T-helper 2 cell treated with Interferon-gamma antibody and Interleukin-4, amounts not matched to agents 5 μg/mL and 100 μg/mL, for 36 hours (primary cell): ENCODE measurements at regions not wholly inside any gene's neighbourhood (a gene's known extent, or its start where the extent isn't known, plus 50 kb on each side); places are given as distances from the start of the nearest gene placed in this dataset.

ENCODE experiments used
- DNase-seq: peaks from one replicate; pipeline ENCODE4 v3.0.0; 2021; ENCODE audit warnings: low spot score
- H3K27ac Mint-ChIP-seq: one replicate; pipeline ENCODE4 v1.8.0; 2021; ENCODE audit warnings: mild to moderate bottlenecking, mixed read lengths
- H3K27me3 Mint-ChIP-seq: one replicate; pipeline ENCODE4 v1.8.0; 2021; ENCODE audit warnings: low read depth, mixed read lengths
- H3K36me3 Mint-ChIP-seq: one replicate; pipeline ENCODE4 v1.8.0; 2021; ENCODE audit warnings: low read depth, mixed read lengths
- H3K4me1 Mint-ChIP-seq: one replicate; pipeline ENCODE4 v1.8.0; 2021; ENCODE audit warnings: low read depth, mixed read lengths
- H3K4me3 Mint-ChIP-seq: one replicate; pipeline ENCODE4 v1.8.0; 2022; ENCODE audit warnings: mild to moderate bottlenecking, moderate library complexity, mixed read lengths
- H3K9me3 Mint-ChIP-seq: one replicate; pipeline ENCODE4 v1.8.0; 2021; ENCODE audit warnings: mixed read lengths

DNA sequence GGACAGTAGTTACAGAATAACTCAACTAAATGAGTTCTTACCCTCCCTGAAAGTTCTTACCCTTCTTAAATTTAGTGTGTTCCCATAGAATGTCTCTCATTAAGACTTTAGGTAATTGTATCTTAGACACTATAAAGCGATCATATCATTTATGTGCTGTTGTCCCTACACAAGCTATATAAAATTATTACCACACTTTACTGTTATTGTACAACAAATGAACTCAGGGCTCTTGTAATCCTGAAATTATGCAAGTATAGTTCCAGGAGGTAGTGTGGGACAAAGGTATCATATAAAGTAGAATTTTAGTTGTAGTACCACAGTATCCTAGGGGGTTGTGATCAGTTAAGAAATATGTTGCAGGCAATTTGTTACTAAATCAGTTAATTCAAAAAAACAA, 167.4 kb upstream of the CARMIL1 start:
- H3K27ac Mint-ChIP-seq, result no peak overlapping the region
- H3K4me1 Mint-ChIP-seq, result peaks cover 36% of the 10 kb centered on the region
- H3K27me3 Mint-ChIP-seq, result no peaks in the 10 kb centered on the region
- H3K36me3 Mint-ChIP-seq, result peaks cover 76% of the 10 kb centered on the region
- H3K9me3 Mint-ChIP-seq, result no peaks in the 10 kb centered on the region
- DNase-seq, result no peak
- H3K4me3 Mint-ChIP-seq, result no peak overlapping the region

GRCh38 chr6:25112322-25112773, 166.8 kb upstream of the CARMIL1 start:
- H3K27me3 Mint-ChIP-seq, result no peaks in the 10 kb centered on the region
- no peaks in the 10 kb centered on the region for H3K9me3 Mint-ChIP-seq
- H3K36me3 Mint-ChIP-seq, result peaks cover 74% of the 10 kb centered on the region
- H3K4me3 Mint-ChIP-seq, result no peak overlapping the region
- H3K4me1 Mint-ChIP-seq, result peaks cover 35% of the 10 kb centered on the region
- DNase-seq, result no peak
- peak overlapping the region; percentile 22 for H3K27ac Mint-ChIP-seq

GRCh38 chr6:25113436-25113835, 165.7 kb upstream of the CARMIL1 start:
- H3K27ac Mint-ChIP-seq, result no peak overlapping the region
- no peaks in the 10 kb centered on the region for H3K27me3 Mint-ChIP-seq
- DNase-seq, result no peak
- H3K4me3 Mint-ChIP-seq, result no peak overlapping the region
- peaks cover 43% of the 10 kb centered on the region for H3K4me1 Mint-ChIP-seq
- no peaks in the 10 kb centered on the region for H3K9me3 Mint-ChIP-seq
- peaks cover 75% of the 10 kb centered on the region for H3K36me3 Mint-ChIP-seq

DNA sequence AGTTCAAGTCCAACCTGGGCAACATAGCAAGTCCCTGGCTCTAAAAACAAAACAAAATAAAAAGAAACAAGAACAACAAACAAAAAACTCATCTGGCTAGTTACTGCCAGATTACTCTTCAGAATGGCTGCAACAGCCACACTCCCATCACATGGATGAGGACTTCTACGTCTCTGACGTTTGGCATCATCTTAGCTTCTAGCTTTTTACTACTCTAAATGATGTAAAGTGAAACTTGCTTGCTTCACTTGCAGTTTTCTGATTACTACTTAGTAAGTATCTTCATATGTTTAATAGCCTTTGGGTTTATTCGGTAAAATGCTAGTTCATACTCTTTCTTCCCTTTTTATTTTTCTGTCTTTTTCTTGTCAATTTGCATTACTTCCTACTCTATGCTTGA, 161.1 kb upstream of the CARMIL1 start:
- peaks cover 73% of the 10 kb centered on the region for H3K36me3 Mint-ChIP-seq
- peak overlapping the region; percentile 44 for H3K27ac Mint-ChIP-seq

DNA sequence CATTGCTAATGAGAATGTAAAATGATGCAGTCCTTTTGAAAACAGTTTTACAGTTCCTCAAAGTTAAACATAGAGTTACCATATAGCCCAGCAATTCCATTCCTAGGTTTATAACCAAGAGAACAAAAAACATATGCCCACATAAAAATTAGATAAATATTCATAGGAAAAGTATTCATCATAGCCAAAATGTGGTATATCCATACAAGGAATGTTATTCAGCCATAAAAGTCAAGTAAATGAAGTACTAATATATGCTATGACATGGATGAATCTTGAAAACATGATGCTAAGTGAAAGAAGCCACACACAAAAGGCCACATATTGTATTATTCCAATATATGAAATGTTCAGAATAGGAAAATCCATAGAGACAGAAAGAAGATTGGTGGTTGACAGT, 158.0 kb upstream of the CARMIL1 start:
- peak overlapping the region; percentile 46 for H3K27ac Mint-ChIP-seq
- H3K4me3 Mint-ChIP-seq, result no peak overlapping the region
- no peaks in the 10 kb centered on the region for H3K27me3 Mint-ChIP-seq
- peaks cover 49% of the 10 kb centered on the region for H3K4me1 Mint-ChIP-seq
- H3K9me3 Mint-ChIP-seq, result peaks cover 8% of the 10 kb centered on the region
- H3K36me3 Mint-ChIP-seq, result peaks cover 76% of the 10 kb centered on the region
- DNase-seq, result no peak

More for the DNA sequence above, 161.1 kb upstream of the CARMIL1 start:
- Mint-ChIP-seq H3K27me3 (no peaks in the 10 kb centered on the region), H3K9me3 (peaks cover 8% of the 10 kb centered on the region), H3K4me1 (peaks cover 50% of the 10 kb centered on the region), H3K4me3 (no peak overlapping the region)
- no peak for DNase-seq

DNA sequence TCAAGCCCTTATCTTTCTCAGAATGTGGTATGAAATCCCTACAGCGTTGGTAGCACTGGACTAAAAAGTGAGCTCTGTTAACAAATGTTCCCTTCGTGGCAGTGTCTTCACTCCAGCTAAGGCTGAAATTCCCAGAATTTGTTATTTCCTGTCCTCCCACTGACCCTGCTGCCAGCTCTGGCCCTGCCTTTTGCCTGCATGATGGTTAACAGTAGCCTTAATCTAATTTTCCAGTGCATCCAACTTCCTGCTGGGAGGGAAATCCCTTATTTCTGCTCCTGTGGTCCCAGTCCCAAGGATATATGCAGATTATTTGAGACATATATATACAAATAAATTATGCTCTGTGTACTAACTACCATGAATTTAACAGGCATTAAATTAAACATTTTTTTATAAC, 157.2 kb upstream of the CARMIL1 start:
- Mint-ChIP-seq H3K4me1 (peaks cover 49% of the 10 kb centered on the region), H3K36me3 (peaks cover 77% of the 10 kb centered on the region), H3K27me3 (no peaks in the 10 kb centered on the region), H3K9me3 (peaks cover 8% of the 10 kb centered on the region), H3K4me3 (no peak overlapping the region), H3K27ac (no peak overlapping the region)
- DNase-seq, result no peak

DNA sequence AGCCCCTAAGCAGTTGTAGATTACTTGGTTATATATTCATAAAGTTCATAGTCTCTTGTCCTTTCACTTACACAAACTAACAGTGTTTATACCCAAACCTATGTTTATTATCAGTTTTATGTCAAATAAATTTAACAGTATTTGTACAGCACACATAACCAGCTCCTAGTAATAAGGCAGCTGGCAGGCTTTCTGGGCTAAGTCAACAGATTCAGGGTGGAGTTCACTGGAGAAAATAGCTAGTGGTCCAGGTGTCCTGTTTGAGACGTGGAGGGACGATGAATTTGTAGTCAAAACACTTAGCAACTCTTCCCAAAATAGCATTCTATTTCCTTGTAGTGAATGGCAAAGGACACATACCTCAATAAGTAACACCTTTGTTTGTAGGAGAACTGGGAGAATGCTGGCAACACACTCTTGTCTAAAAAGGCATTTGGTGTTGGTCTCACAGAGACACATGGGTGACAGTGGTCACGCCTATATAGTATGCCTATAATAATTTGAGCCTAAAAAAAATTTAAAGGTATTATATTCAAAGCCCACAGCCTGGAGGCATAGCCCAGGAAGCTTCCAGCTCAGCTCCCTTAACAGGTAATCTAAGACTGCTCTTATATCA, 156.4 kb upstream of the CARMIL1 start:
- no peaks in the 10 kb centered on the region for H3K27me3 Mint-ChIP-seq
- H3K4me1 Mint-ChIP-seq, result peaks cover 46% of the 10 kb centered on the region
- H3K36me3 Mint-ChIP-seq, result peaks cover 74% of the 10 kb centered on the region
- no peak for DNase-seq
- no peak overlapping the region for H3K4me3 Mint-ChIP-seq
- H3K27ac Mint-ChIP-seq, result no peak overlapping the region
- H3K9me3 Mint-ChIP-seq, result peaks cover 8% of the 10 kb centered on the region

DNA sequence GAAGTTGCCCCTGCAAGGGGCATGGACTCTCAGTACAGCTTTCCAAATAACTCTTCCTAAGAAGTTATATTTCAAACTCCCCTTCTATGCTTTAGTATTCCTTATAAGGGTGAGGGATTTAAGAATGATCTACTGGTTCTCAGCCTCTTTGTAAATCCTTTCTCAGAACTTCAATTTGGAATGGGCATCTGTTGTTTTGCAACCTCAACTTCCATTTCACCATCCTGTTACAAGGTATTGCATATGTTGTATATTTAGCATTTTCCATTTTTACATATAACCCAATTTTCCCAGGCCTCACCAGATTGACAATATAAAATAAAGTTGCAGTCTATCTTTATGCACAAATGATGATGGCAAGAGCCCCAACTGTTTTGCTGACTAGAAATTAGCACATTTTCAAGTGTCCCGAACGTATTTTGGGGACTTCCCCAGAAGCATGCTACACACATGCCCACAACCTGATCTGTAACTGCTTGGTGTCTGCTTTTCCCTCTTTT, 154.9 kb upstream of the CARMIL1 start:
- no peak overlapping the region for H3K27ac Mint-ChIP-seq

DNA sequence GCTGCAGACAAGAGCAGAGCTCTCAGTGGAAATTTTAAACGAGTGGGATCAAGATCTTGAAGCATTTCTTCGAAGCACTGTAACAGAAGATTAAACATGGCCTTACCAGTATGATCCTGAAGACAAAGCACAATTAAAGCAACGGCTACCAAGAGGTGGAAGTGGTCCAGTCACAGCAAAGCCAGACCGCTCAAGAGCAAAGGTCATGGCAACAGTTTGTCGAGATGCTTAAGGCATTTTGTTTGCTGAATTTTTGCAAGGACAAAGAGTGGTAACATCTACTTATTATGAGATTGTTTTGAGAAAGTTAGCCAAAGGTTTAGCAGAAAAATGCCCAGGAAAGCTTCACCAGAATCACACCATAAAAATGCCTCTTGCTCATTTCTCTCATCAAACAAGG, 153.4 kb upstream of the CARMIL1 start:
- no peak for DNase-seq
- H3K36me3 Mint-ChIP-seq, result peaks cover 81% of the 10 kb centered on the region
- peaks cover 8% of the 10 kb centered on the region for H3K9me3 Mint-ChIP-seq
- peak overlapping the region; percentile 12 for H3K4me3 Mint-ChIP-seq
- peaks cover 48% of the 10 kb centered on the region for H3K4me1 Mint-ChIP-seq
- no peaks in the 10 kb centered on the region for H3K27me3 Mint-ChIP-seq
- no peak overlapping the region for H3K27ac Mint-ChIP-seq

More for the DNA sequence above, 154.9 kb upstream of the CARMIL1 start:
- peaks cover 44% of the 10 kb centered on the region for H3K4me1 Mint-ChIP-seq
- peaks cover 8% of the 10 kb centered on the region for H3K9me3 Mint-ChIP-seq
- no peak for DNase-seq
- no peak overlapping the region for H3K4me3 Mint-ChIP-seq
- peaks cover 76% of the 10 kb centered on the region for H3K36me3 Mint-ChIP-seq
- H3K27me3 Mint-ChIP-seq, result no peaks in the 10 kb centered on the region

- Mint-ChIP-seq H3K9me3 (no peaks in the 10 kb centered on the region), H3K4me1 (peaks cover 46% of the 10 kb centered on the region), H3K27me3 (no peaks in the 10 kb centered on the region), H3K36me3 (peaks cover 79% of the 10 kb centered on the region), H3K27ac (peak overlapping the region; percentile 52), H3K4me3 (peak overlapping the region; percentile 20)
- no peak for DNase-seq
These were observed 151.9 kb upstream of the CARMIL1 start for GRCh38 chr6:25127076-25127837.

DNA sequence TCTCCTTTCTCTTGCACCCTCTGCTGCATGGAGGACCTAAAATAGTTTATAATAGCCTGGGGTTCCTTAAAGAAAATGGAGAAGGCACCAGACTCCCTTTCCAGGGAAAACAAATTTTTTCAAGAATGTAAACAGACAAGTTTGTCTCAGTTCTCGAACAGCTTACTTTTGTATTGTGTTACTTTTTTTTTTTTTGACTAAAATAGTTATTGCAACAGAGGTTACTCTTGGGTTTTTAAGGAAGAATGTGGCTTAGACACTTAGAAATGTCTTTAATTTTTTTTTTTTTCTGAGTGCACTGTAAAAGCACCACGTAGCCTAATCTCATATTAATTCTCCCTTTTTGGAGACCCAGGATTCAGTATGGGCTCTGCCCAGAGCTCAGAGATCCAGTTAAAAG, 148.7 kb upstream of the CARMIL1 start:
- Mint-ChIP-seq H3K9me3 (peaks cover 17% of the 10 kb centered on the region), H3K27ac (no peak overlapping the region), H3K4me1 (peaks cover 34% of the 10 kb centered on the region), H3K4me3 (peak overlapping the region; percentile 56), H3K27me3 (no peaks in the 10 kb centered on the region), H3K36me3 (peaks cover 82% of the 10 kb centered on the region)
- no peak for DNase-seq

GRCh38 chr6:25132934-25133333, 146.2 kb upstream of the CARMIL1 start:
- peak overlapping the region; percentile 57 for H3K4me3 Mint-ChIP-seq
- peaks cover 37% of the 10 kb centered on the region for H3K4me1 Mint-ChIP-seq
- DNase-seq, result no peak
- H3K36me3 Mint-ChIP-seq, result peaks cover 91% of the 10 kb centered on the region
- H3K27ac Mint-ChIP-seq, result peak overlapping the region; percentile 31
- H3K27me3 Mint-ChIP-seq, result no peaks in the 10 kb centered on the region
- peaks cover 17% of the 10 kb centered on the region for H3K9me3 Mint-ChIP-seq

GRCh38 chr6:25133568-25133967, 145.6 kb upstream of the CARMIL1 start:
- Mint-ChIP-seq H3K27me3 (no peaks in the 10 kb centered on the region), H3K4me3 (peak overlapping the region; percentile 57), H3K9me3 (peaks cover 17% of the 10 kb centered on the region), H3K27ac (no peak overlapping the region), H3K36me3 (peaks cover 88% of the 10 kb centered on the region), H3K4me1 (peaks cover 41% of the 10 kb centered on the region)
- DNase-seq, result no peak

GRCh38 chr6:25136854-25137253, 142.3 kb upstream of the CARMIL1 start:
- H3K9me3 Mint-ChIP-seq, result peaks cover 17% of the 10 kb centered on the region
- no peaks in the 10 kb centered on the region for H3K27me3 Mint-ChIP-seq
- peak overlapping the region; percentile 91 for H3K4me3 Mint-ChIP-seq
- peaks cover 28% of the 10 kb centered on the region for H3K4me1 Mint-ChIP-seq
- peak overlapping the region; percentile 94 for H3K27ac Mint-ChIP-seq
- no peak for DNase-seq
- H3K36me3 Mint-ChIP-seq, result peaks cover 74% of the 10 kb centered on the region
